H1 (cell line): ENCODE measurements at regions not wholly inside any gene's neighbourhood (a gene's known extent, or its start where the extent isn't known, plus 50 kb on each side); places are given as distances from the start of the nearest gene placed in this dataset.

Experiments
- E2F6 ChIP-seq: IDR thresholded peaks from 2 replicates; pipeline ENCODE4 v1.6.1; 2012; ENCODE audit warnings: inconsistent platforms
- EZH2 ChIP-seq: fragments of 200-600 bp; sonication (generic); IDR thresholded peaks from 2 replicates; pipeline ENCODE4 v1.7.1; 2012; ENCODE audit warnings: low read depth, mild to moderate bottlenecking, moderate library complexity, low read length, inconsistent platforms; ENCODE audit not compliant: severe bottlenecking
- HDAC2 ChIP-seq, 2 experiments: fragments of 300-600 bp in 1 of 2; sonication (generic) in 1 of 2; IDR thresholded peaks; 2 replicates each; pipeline ENCODE4 v1.6.1; 2011 to 2012; ENCODE audit warnings: low read depth in 2 of 2, low read length in 2 of 2, mild to moderate bottlenecking in 2 of 2, moderate library complexity in 2 of 2, borderline replicate concordance in 1 of 2, inconsistent platforms in 1 of 2

GRCh38 chr3:33957176-33957575, 158.7 kb downstream of the PDCD6IP start:
- no peak for TF ChIP-seq EZH2
- no peak for TF ChIP-seq E2F6
- no peak for TF ChIP-seq HDAC2 (IDR thresholded peaks at IDR 0.05; ENCODE audit: borderline replicate concordance in 1 of 2, low read depth in 2 of 2, low read length in 2 of 2)
